H1 (cell line): ENCODE measurements at regions not wholly inside any gene's neighbourhood (a gene's known extent, or its start where the extent isn't known, plus 50 kb on each side); places are given as distances from the start of the nearest gene placed in this dataset.

ENCODE experiments used
- CTCF ChIA-PET: fragments of 300-600 bp; sonication (Branson Sonifier 250); formaldehyde crosslinking; loops from one replicate; lab custom pipeline; 2021; ENCODE audit not compliant: partially characterized antibody; lab: Charles Lee
- POLR2A ChIA-PET: fragments of 300-600 bp; sonication (Branson Sonifier 250); formaldehyde crosslinking; loops from one replicate; lab custom pipeline; 2021; ENCODE audit warnings: inconsistent platforms; ENCODE audit not compliant: partially characterized antibody; lab: Charles Lee
- DNase-seq, 2 experiments: peaks; one replicate each; pipeline versions ENCODE4 v3.0.0 to v3.0.0-alpha.2; 2010 to 2022; ENCODE audit warnings: low spot score in 2 of 2, low read depth in 1 of 2, mixed read lengths in 1 of 2
- FAIRE-seq: peaks from 2 replicates; lab custom pipeline; 2011; peaks lifted over from hg19 to GRCh38; lab: Jason Lieb, UNC
- H2AFZ ChIP-seq: 2 replicates; pipeline ENCODE4 v1.8.1; 2012; ENCODE audit warnings: low read length, inconsistent platforms
- H2AK5ac ChIP-seq: 2 replicates; pipeline ENCODE4 v1.6.1; 2013; ENCODE audit warnings: low read depth, low read length
- H2BK120ac ChIP-seq: replicated peaks from 2 replicates; pipeline ENCODE3; 2013; ENCODE audit warnings: low read depth, low read length, inconsistent platforms
- H2BK12ac ChIP-seq: 2 replicates; pipeline ENCODE4 v1.6.1; 2013; ENCODE audit warnings: low read depth, low read length
- H2BK15ac ChIP-seq: 2 replicates; pipeline ENCODE4 v1.6.1; 2013; ENCODE audit warnings: low read length
- H2BK20ac ChIP-seq: 2 replicates; pipeline ENCODE4 v1.6.1; 2013; ENCODE audit warnings: low read length
- H2BK5ac ChIP-seq: 2 replicates; pipeline ENCODE4 v1.6.1; 2013; ENCODE audit warnings: low read depth, low read length
- H3K14ac ChIP-seq: 2 replicates; pipeline ENCODE4 v1.6.1; 2013; ENCODE audit warnings: inconsistent platforms; ENCODE audit not compliant: insufficient read length
- H3K18ac ChIP-seq: 2 replicates; pipeline ENCODE4 v1.6.1; 2013; ENCODE audit warnings: low read length; ENCODE audit errors: extremely low read depth
- H3K23ac ChIP-seq: 2 replicates; pipeline ENCODE4 v1.6.1; 2013; ENCODE audit warnings: inconsistent platforms; ENCODE audit not compliant: insufficient read length
- H3K23me2 ChIP-seq: 2 replicates; pipeline ENCODE4 v1.6.1; 2013; ENCODE audit warnings: low read depth, low read length
- H3K27ac ChIP-seq: 2 replicates; pipeline ENCODE4 v1.6.1; 2011; ENCODE audit warnings: low read depth, low read length, inconsistent platforms
- H3K27me3 ChIP-seq, 4 experiments: replicated peaks in 1 of 4; 1 replicate in 1 of 4; 2 replicates in 3 of 4; pipeline versions ENCODE4 v1.6.1 to v1.8.1; 2011 to 2013; ENCODE audit warnings: low read length in 3 of 4, mild to moderate bottlenecking in 3 of 4, inconsistent platforms in 2 of 4, mixed read lengths in 2 of 4, moderate library complexity in 1 of 4; ENCODE audit not compliant: control insufficient read depth in 3 of 4, insufficient read depth in 3 of 4; ENCODE audit errors: extremely low read depth in 1 of 4
- H3K36me3 ChIP-seq, 4 experiments: 2 replicates each; pipeline versions ENCODE4 v1.6.1 to v1.8.1; 2011 to 2013; ENCODE audit warnings: mild to moderate bottlenecking in 4 of 4, low read length in 3 of 4, moderate library complexity in 2 of 4, control low read depth in 1 of 4, inconsistent platforms in 1 of 4; ENCODE audit not compliant: insufficient read depth in 4 of 4, control insufficient read depth in 2 of 4
- H3K4ac ChIP-seq: replicated peaks from 2 replicates; pipeline ENCODE3; 2013; ENCODE audit warnings: low read length, low read depth, mixed read lengths, inconsistent platforms; ENCODE audit not compliant: insufficient read length
- H3K4me1 ChIP-seq, 4 experiments: replicated peaks in 1 of 4; 1 replicate in 1 of 4; 2 replicates in 3 of 4; pipeline versions ENCODE4 v1.6.1 to v1.8.1; 2011 to 2013; ENCODE audit warnings: low read length in 3 of 4, inconsistent platforms in 2 of 4, mixed read lengths in 1 of 4; ENCODE audit not compliant: insufficient read depth in 4 of 4, control insufficient read depth in 3 of 4
- H3K4me2 ChIP-seq, 2 experiments: 2 replicates each; pipeline versions ENCODE4 v1.6.1 to v1.8.1; 2011 to 2013; ENCODE audit warnings: low read depth in 2 of 2, low read length in 2 of 2, control low read depth in 1 of 2, inconsistent platforms in 1 of 2, mild to moderate bottlenecking in 1 of 2; ENCODE audit not compliant: insufficient read depth in 1 of 2
- H3K4me3 ChIP-seq, 4 experiments: fragments of 200-600, 300-600 bp in 1 of 4; sonication (generic), shearing (Covaris generic), sonication (Bioruptor Twin) in 1 of 4; 2 replicates each; pipeline versions ENCODE4 v1.5.1 to v1.8.1; 2011 to 2016; ENCODE audit warnings: low read length in 4 of 4, low read depth in 3 of 4, control low read depth in 2 of 4, inconsistent platforms in 2 of 4, mild to moderate bottlenecking in 2 of 4, mixed read lengths in 1 of 4, moderate library complexity in 1 of 4; ENCODE audit not compliant: insufficient read depth in 2 of 4; ENCODE audit errors: extremely low read depth in 1 of 4
- H3K56ac ChIP-seq: replicated peaks from 2 replicates; pipeline ENCODE3; 2013; ENCODE audit warnings: low read depth, mild to moderate bottlenecking, mixed read lengths, low read length, inconsistent platforms; ENCODE audit not compliant: insufficient read length
- H3K79me1 ChIP-seq: 2 replicates; pipeline ENCODE4 v1.6.1; 2013; ENCODE audit warnings: low read depth, low read length, control low read depth
- H3K79me2 ChIP-seq, 2 experiments: 2 replicates each; pipeline versions ENCODE4 v1.6.1 to v1.8.1; 2012 to 2013; ENCODE audit warnings: low read length in 2 of 2, mild to moderate bottlenecking in 2 of 2, inconsistent platforms in 1 of 2; ENCODE audit not compliant: insufficient read depth in 2 of 2, control insufficient read depth in 1 of 2
- H3K9ac ChIP-seq, 4 experiments: replicated peaks in 1 of 4; 1 replicate in 1 of 4; 2 replicates in 3 of 4; pipeline versions ENCODE4 v1.6.1 to v1.8.1; 2011 to 2013; ENCODE audit warnings: low read depth in 3 of 4, low read length in 3 of 4, control low read depth in 2 of 4, mild to moderate bottlenecking in 2 of 4, moderate library complexity in 2 of 4, inconsistent platforms in 1 of 4; ENCODE audit errors: extremely low read depth in 1 of 4
- H3K9me3 ChIP-seq, 2 experiments: 2 replicates each; pipeline versions ENCODE4 v1.6.1 to v1.8.1; 2012 to 2013; ENCODE audit warnings: mild to moderate bottlenecking in 2 of 2, moderate library complexity in 2 of 2, control low read depth in 1 of 2, inconsistent platforms in 1 of 2, low read depth in 1 of 2, low read length in 1 of 2, mixed read lengths in 1 of 2; ENCODE audit not compliant: insufficient read depth in 2 of 2
- H4K20me1 ChIP-seq, 2 experiments: replicated peaks in 1 of 2; 2 replicates each; pipeline versions ENCODE3 to v1.8.1; 2011 to 2013; ENCODE audit warnings: inconsistent platforms in 2 of 2, low read length in 2 of 2, mild to moderate bottlenecking in 1 of 2; ENCODE audit not compliant: insufficient read depth in 2 of 2, control insufficient read depth in 1 of 2
- H4K5ac ChIP-seq: 2 replicates; pipeline ENCODE4 v1.6.1; 2013; ENCODE audit warnings: low read length, low read depth, mixed read lengths, inconsistent platforms; ENCODE audit not compliant: insufficient read length
- H4K8ac ChIP-seq: 2 replicates; pipeline ENCODE4 v1.8.0; 2013; ENCODE audit warnings: mild to moderate bottlenecking, moderate library complexity, low read length, inconsistent platforms; ENCODE audit not compliant: insufficient read depth; ENCODE audit errors: extremely low read depth
- H4K91ac ChIP-seq: replicated peaks from 2 replicates; pipeline ENCODE3; 2013; ENCODE audit warnings: low read length, mixed read lengths, inconsistent platforms; ENCODE audit not compliant: insufficient read length
- CREB1 ChIP-seq: IDR thresholded peaks from 2 replicates; pipeline ENCODE4 v1.6.1; 2012; ENCODE audit warnings: inconsistent platforms
- HDAC6 ChIP-seq: IDR thresholded peaks from one replicate; pipeline ENCODE4 v1.7.1; 2012; ENCODE audit warnings: low read depth, mild to moderate bottlenecking, inconsistent platforms, low read length, moderate library complexity
- JUND ChIP-seq: IDR thresholded peaks from 2 replicates; pipeline ENCODE4 v1.6.1; 2011; ENCODE audit warnings: mild to moderate bottlenecking, improper control_type of control experiment, low read length
- RBBP5 ChIP-seq: IDR thresholded peaks from 2 replicates; pipeline ENCODE4 v1.7.1; 2012; ENCODE audit warnings: low read depth, mild to moderate bottlenecking, inconsistent platforms, low read length, moderate library complexity, borderline replicate concordance
- SUZ12 ChIP-seq: fragments of 200-600 bp; sonication (generic); IDR thresholded peaks from 2 replicates; pipeline ENCODE4 v1.6.1; 2012; ENCODE audit warnings: mild to moderate bottlenecking, inconsistent platforms, low read length, moderate library complexity, mixed read lengths

DNA sequence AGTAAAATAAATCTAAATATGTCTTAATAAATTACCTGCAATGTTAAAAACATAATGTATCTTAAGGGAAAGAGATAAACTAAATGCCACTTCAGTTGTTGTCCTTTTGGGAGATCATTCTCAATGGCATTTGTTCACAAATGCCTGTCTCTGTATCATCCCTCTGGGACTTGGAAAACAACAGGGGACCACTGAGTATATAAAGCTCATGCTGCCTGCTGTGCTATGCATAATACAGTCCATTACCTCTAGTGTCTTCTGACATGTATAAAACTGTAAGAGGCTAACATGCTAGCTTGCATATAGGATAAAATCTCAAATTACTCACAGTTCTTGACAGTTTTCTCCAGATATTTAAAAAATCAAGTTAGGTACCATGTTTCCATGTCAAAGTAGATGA is 503.9 kb downstream of the PDHA2 start:
- no peaks in the 10 kb centered on the region for H3K79me1 ChIP-seq
- no peaks in the 10 kb centered on the region for H4K20me1 ChIP-seq
- no peak overlapping the region for H3K4ac ChIP-seq
- H3K9me3 ChIP-seq = no peaks in the 10 kb centered on the region
- peaks cover 0 to 21% (median 4%) of the 10 kb centered on the region in 4 experiments; a peak in 3 of 7 replicates for H3K4me1 ChIP-seq
- no peak overlapping the region for H3K9ac ChIP-seq
- no peak overlapping the region for H4K8ac ChIP-seq
- H3K27me3 ChIP-seq = no peaks in the 10 kb centered on the region
- no peak overlapping the region for H3K56ac ChIP-seq
- no peak overlapping the region for H3K23ac ChIP-seq
- DNase-seq (no peak), FAIRE-seq (no peak)
- no peak overlapping the region for H2AK5ac ChIP-seq
- peak overlapping the region in 1 of 2 experiments; percentile 7; a peak in 1 of 4 replicates for H3K4me2 ChIP-seq
- no peak overlapping the region for H2BK20ac ChIP-seq
- H3K36me3 ChIP-seq = no peaks in the 10 kb centered on the region
- no peak overlapping the region for H4K91ac ChIP-seq
- ChIA-PET POLR2A (interaction anchor here (0.6 kb wide), 1 partner anchor 603 kb away, joined by 3 read pairs; no protein-coding TSS in a partner anchor), CTCF (no interaction called here)
- H3K23me2 ChIP-seq = no peaks in the 10 kb centered on the region
- no peak overlapping the region for H2BK15ac ChIP-seq
- no peak overlapping the region for H2AFZ ChIP-seq
- no peak overlapping the region for H3K14ac ChIP-seq
- H3K18ac ChIP-seq = no peak overlapping the region
- no peak overlapping the region for H2BK12ac ChIP-seq
- TF ChIP-seq HDAC6 (no peak), RBBP5 (no peak), JUND (no peak), CREB1 (no peak), SUZ12 (no peak)
- TF ChIP-seq, all 59 proteins: peak for 0
- H4K5ac ChIP-seq = peak overlapping the region; percentile 40
- H2BK5ac ChIP-seq = no peak overlapping the region
- H3K27ac ChIP-seq = no peak overlapping the region
- H3K4me3 ChIP-seq = peak overlapping the region in 1 of 4 experiments; percentile 34; a peak in 1 of 8 replicates
- no peaks in the 10 kb centered on the region for H3K79me2 ChIP-seq
- no peak overlapping the region for H2BK120ac ChIP-seq
